PFSK-1 (cell line): ENCODE measurements at regions not wholly inside any gene's neighbourhood (a gene's known extent, or its start where the extent isn't known, plus 50 kb on each side); places are given as distances from the start of the nearest gene placed in this dataset.

ENCODE experiments used
- FOXP2 ChIP-seq: optimal IDR thresholded peaks from 2 replicates; pipeline ENCODE3; 2011; ENCODE audit warnings: borderline replicate concordance, control low read depth, inconsistent platforms; ENCODE audit not compliant: insufficient read depth; ENCODE audit errors: extremely low read length, extremely low read depth
- POLR2AphosphoS5 ChIP-seq: IDR thresholded peaks from 2 replicates; pipeline ENCODE4 v1.6.1; 2012; ENCODE audit warnings: low read depth, mild to moderate bottlenecking, control low read depth, low read length, moderate library complexity
- SIN3A ChIP-seq: IDR thresholded peaks from 2 replicates; pipeline ENCODE4 v1.6.1; 2012; ENCODE audit warnings: mild to moderate bottlenecking, low read length, moderate library complexity, borderline replicate concordance; ENCODE audit not compliant: insufficient read depth
- TAF1 ChIP-seq: IDR thresholded peaks from 2 replicates; pipeline ENCODE4 v1.6.1; 2012; ENCODE audit warnings: low read length, control low read depth, borderline replicate concordance; ENCODE audit not compliant: insufficient read depth
- TF ChIP-seq, protein P1 (sequence below), 2 experiments: IDR thresholded peaks; 2 replicates each; pipeline versions ENCODE4 v1.6.1 to v1.8.0; 2011 to 2012; ENCODE audit warnings: low read depth in 2 of 2, low read length in 2 of 2, control low read depth in 1 of 2, inconsistent platforms in 1 of 2, mild to moderate bottlenecking in 1 of 2, moderate library complexity in 1 of 2; ENCODE audit not compliant: insufficient read depth in 1 of 2

DNA sequence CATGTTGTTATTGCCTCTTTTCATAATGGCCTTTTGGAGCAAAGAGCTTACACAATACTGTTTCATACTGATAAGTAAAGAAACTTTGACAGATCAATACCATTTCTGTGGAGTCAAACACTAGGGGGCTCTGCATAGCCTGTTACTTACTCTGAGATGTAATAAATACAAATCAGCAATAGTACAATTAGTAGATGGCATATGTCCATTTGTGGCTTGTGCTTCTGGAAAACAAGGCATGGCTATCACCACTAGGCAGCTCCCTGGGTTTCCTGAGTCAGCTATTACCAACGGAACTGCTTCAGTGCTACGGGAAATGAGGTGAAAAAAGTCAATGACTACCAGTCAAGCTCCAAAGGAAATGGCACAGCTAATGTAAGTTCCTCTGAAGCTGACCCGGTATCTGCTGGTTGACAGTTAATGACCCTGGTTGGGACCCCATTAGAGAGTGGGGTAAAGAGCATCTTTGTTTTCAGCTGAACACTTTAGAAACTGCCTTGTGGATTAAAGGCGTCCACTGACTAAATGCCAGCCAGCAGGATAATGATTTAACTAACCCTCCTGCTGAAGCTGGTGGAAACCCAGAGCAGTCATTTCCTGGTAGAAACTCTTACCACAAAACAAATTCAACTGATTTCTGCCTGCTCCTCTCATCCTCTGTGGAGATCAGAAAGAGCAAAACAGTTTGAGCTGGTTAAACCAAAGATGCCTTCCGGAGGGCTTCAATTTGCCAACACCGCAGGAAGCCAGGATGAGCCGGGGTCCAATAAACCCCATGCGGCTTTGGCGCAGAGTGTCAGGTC is 69.0 kb upstream of the FAM169A start:
- TF ChIP-seq, protein P1, sequence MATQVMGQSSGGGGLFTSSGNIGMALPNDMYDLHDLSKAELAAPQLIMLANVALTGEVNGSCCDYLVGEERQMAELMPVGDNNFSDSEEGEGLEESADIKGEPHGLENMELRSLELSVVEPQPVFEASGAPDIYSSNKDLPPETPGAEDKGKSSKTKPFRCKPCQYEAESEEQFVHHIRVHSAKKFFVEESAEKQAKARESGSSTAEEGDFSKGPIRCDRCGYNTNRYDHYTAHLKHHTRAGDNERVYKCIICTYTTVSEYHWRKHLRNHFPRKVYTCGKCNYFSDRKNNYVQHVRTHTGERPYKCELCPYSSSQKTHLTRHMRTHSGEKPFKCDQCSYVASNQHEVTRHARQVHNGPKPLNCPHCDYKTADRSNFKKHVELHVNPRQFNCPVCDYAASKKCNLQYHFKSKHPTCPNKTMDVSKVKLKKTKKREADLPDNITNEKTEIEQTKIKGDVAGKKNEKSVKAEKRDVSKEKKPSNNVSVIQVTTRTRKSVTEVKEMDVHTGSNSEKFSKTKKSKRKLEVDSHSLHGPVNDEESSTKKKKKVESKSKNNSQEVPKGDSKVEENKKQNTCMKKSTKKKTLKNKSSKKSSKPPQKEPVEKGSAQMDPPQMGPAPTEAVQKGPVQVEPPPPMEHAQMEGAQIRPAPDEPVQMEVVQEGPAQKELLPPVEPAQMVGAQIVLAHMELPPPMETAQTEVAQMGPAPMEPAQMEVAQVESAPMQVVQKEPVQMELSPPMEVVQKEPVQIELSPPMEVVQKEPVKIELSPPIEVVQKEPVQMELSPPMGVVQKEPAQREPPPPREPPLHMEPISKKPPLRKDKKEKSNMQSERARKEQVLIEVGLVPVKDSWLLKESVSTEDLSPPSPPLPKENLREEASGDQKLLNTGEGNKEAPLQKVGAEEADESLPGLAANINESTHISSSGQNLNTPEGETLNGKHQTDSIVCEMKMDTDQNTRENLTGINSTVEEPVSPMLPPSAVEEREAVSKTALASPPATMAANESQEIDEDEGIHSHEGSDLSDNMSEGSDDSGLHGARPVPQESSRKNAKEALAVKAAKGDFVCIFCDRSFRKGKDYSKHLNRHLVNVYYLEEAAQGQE (IDR thresholded peaks at IDR 0.05; ENCODE audit: insufficient read depth in 1 of 2, low read depth in 2 of 2, low read length in 2 of 2), result no peak
- TF ChIP-seq FOXP2 (no peak), TAF1 (no peak), POLR2AphosphoS5 (no peak), SIN3A (no peak)

DNA sequence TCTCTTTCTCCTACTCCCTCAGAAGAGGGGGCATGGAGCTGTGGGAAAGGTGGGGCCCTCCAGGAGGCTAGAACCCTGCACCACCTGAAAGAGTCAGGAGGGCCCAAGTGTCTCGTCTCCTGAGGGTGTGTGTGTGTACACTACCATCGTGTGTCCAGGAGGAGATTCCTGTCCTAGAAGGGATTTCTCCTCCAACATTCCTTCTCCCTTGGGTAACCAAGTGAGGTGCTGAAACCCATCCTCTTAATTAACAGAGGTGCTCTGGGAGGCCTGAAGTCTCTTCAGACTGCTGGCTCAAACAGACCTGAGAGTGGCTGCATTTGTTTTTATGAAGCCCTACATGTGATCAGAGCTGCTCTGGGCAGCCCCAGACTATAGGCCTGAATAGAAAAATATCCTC is 61.1 kb upstream of the FAM169A start:
- no peak for TF ChIP-seq POLR2AphosphoS5
- TF ChIP-seq TAF1, result no peak
- TF ChIP-seq FOXP2, result no peak
- TF ChIP-seq SIN3A, result no peak
- TF ChIP-seq, protein P1 (IDR thresholded peaks at IDR 0.05; ENCODE audit: insufficient read depth in 1 of 2, low read depth in 2 of 2, low read length in 2 of 2), result no peak

DNA sequence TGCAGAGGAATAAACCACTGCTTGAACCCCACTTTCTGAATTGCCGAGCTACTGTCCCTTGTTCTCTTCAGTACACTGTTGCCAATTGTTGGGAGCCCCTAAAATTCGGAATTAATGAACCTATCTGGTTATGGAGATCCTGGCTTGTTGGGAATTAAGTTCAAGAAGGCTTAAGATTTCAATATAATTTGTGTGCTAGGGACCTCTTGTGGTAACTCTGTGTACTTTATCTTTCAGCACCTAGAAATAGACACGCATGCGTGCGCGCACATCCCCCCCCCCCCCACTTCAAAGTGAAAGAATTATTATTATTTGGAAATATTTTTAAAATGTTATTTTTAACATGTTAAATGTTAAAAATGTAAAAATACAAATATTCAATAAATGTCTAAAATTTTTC is 53.3 kb upstream of the FAM169A start:
- TF ChIP-seq TAF1 (no peak), POLR2AphosphoS5 (no peak), FOXP2 (no peak), SIN3A (no peak)
- TF ChIP-seq, protein P1 (IDR thresholded peaks at IDR 0.05; ENCODE audit: insufficient read depth in 1 of 2, low read depth in 2 of 2, low read length in 2 of 2), result no peak

DNA sequence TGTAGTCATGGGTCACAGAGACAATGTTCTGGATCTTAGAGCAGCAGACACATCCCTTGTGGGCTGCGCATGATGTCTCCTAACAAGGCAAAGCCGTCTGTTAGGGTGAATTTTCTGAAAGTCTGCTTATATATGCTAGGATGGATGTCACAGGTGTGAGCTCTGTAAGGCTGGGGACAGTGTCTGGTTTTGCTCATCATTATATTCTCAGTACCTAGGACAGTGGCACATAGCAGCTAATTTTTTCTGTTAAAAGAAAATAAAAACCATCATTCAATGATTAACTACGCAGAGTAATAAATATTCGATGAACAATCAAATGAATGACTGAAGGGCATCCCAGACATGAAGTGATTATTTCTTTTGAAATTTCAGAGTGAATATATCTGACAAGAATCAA is 52.9 kb upstream of the FAM169A start:
- TF ChIP-seq SIN3A, result no peak
- TF ChIP-seq, protein P1 (IDR thresholded peaks at IDR 0.05; ENCODE audit: insufficient read depth in 1 of 2, low read depth in 2 of 2, low read length in 2 of 2), result peak in 1 of 2 experiments; percentile 75; a peak in 2 of 4 replicates
- TF ChIP-seq TAF1, result no peak
